DMS53 treated with DMSO at 0.1 percent for 48 hours (cell line): ENCODE measurements at regions not wholly inside any gene's neighbourhood (a gene's known extent, or its start where the extent isn't known, plus 50 kb on each side); places are given as distances from the start of the nearest gene placed in this dataset.

Experiments used
- DNase-seq: peaks from one replicate; lab custom pipeline; 2025; ENCODE audit not compliant: unreplicated experiment; lab: John Stamatoyannopoulos, UW

GRCh38 chr7:136336932-136337331 lies 359.8 kb upstream of the MTPN start:
- DNase-seq, result peak; percentile 63

DNA sequence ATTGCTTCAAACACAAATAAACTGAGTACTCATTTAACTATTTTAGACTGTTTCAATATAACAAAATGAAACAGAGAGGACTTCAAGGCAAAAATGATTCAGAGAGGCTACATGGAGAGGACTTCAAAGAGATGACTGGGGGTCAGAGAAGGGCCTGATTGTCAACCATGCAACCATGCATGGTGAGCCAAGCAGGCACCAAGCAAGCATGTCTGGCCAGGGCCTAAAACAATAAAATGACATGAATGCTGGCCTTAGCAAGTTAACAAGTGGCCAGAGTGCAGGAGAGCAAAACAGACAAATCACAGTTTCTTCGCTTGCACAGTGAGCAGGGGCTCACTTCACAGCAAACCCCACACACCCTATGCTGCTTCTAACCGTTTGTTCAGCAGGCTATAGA lies 356.5 kb upstream of the MTPN start:
- no peak for DNase-seq

DNA sequence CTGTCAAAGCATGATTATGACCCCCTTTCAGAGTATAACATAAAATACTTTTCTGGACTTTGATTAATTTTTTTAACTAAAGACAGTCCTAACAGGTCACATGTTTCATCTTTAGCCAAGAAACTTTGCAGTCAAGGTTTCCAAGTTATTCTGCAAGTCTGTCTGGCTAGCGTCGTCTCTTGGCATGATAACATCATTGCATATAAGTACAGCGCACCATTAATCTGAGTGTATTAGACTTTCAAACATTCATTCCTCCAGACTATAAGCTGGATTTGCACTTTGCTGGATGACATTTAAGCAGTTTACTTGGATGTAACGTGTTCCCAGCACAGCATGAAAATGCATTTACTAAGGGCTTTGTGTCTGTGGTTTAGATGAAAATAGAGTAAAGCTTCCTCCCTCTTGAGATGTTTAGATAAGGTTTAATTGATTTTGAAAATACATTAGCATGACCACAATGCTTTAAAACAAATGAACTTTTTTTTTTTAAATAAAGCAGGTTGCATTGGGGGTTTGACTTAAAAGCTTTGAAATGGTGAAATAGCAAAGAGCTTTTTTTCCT lies 349.0 kb upstream of the MTPN start:
- no peak for DNase-seq

GRCh38 chr7:136325578-136325977 lies 348.4 kb upstream of the MTPN start:
- DNase-seq, result no peak

- no peak for DNase-seq
Measured at GRCh38 chr7:136325027-136325426, 347.9 kb upstream of the MTPN start.

GRCh38 chr7:136324073-136324704 lies 347.0 kb upstream of the MTPN start:
- no peak for DNase-seq

DNA sequence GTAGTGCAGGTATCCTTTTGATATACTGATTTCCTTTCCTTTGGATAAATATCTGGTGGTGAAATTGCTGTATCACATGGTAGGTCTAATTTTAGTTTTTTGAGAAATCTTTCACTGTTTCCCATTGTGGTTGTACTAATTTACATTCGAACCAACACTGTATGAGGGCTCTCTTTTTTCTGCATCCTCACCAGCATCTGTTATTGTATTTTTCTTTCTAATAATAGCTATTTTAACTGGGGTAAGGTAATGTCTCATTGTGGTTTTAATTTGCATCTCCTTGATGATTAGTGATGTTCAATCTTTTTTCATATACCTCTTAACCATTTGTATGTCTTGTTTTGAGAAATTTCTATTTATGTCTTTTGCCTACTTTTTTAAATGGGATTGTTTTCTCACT lies 335.4 kb upstream of the MTPN start:
- no peak for DNase-seq

DNA sequence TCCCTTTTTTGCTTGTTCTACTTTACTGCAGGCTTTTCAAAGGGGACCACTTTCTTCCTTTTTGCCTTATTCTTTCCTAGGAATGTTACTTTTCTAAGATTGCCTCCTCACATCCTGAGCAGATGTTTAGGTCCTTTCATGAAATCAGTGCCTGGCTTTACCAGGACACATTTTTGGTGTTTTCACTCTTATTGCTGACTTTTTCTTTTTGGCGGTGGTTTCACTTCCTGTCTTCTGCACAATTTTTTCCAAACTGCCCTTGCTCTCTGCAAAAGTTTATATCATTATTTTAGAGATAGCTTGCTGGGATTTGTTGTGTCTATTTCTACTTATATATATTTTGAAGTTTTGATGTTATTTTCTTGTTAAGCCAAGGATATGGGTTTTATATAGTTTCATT lies 332.2 kb upstream of the MTPN start:
- DNase-seq, result no peak

DNA sequence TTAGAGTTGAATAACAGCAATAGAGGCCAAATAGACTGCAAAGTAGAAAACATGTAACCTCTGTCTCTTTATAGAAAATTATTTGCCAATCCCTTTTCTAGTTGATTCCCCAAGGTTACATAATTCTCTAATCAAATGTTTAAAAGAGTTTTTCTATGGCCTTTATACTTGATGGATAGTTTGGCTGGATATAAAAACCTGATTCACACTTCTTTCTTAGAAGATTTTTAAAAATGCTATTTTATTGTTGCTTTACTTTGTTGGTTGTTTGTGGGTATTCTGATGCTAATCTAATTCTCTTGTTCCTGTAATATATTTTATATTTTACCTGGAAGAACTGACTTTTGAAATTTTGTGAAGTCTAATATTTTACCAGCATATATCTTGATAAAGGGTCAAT lies 331.1 kb upstream of the MTPN start:
- no peak for DNase-seq

DNA sequence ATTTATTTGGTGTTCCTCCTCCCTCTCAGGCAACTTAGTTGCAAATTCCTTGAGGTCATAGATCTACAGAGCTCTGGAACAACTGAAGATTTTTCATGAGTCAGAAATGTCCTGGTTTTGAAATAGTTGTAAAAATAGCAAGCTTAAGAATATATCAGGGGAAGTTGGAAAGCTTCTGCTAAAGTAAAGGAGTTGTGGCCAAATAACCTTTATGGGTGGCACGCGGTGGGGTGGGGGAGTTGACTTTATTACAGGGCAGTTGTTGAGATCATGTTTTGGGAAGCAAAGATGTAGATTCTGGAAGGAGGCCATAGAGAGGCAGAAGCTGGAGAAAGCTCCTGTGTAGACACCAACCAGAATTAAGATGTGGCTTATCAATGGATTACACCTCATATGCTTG lies 326.0 kb upstream of the MTPN start:
- no peak for DNase-seq

GRCh38 chr7:136302049-136302448 lies 324.9 kb upstream of the MTPN start:
- DNase-seq, result no peak

- peak; percentile 12 for DNase-seq
Measured at GRCh38 chr7:136294977-136295376, 317.8 kb upstream of the MTPN start.

DNA sequence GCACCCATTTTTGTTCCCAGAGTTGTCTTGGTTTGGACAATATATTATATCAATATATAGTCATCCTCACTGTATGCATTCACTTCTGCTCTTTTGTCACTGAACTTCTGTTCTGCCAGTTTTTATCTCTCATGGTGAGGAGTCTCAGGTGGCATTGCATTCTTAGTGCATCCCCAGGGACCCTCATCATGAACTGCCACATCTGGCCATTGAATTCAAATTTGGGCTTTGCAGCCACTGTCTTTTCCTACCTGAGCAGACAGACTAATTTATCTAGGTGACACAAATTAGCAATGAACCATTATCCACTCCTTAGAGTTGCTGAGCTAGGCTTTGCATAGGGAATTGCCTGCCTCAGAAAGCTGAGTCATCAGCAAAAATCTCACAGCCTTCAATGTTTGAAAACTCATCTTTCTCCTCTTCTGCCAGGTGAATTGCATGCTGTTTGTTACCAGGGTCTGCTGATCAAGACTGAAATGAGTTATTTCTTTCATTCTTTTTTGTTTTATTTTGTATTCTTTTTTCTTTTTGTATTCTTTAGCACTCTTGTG lies 316.8 kb upstream of the MTPN start:
- no peak for DNase-seq

- no peak for DNase-seq
Measured at GRCh38 chr7:136293272-136293671, 316.1 kb upstream of the MTPN start.

- DNase-seq, result no peak
Measured at GRCh38 chr7:136292365-136292764, 315.2 kb upstream of the MTPN start.

- no peak for DNase-seq
Measured at GRCh38 chr7:136290351-136290750, 313.2 kb upstream of the MTPN start.

DNA sequence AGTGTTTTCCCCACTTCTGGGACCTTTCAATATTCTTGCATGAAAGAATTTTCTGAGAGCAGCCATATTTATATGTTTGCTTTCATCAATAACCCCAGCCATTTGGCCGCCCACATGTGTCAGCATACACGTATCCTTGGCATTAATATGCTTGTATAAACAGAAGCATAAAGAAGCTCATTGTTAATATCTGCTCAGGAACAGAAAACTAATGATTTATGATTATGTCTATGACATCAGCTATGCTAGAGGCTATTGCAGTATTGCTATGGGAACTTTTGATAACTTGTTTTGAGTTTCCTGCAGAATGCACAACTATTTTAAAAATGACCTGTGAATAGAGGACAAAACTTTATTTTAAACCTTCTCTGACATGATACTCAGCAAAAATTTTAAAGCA lies 300.9 kb upstream of the MTPN start:
- no peak for DNase-seq

- DNase-seq, result no peak
Measured at GRCh38 chr7:136275794-136276193, 298.6 kb upstream of the MTPN start.

DNA sequence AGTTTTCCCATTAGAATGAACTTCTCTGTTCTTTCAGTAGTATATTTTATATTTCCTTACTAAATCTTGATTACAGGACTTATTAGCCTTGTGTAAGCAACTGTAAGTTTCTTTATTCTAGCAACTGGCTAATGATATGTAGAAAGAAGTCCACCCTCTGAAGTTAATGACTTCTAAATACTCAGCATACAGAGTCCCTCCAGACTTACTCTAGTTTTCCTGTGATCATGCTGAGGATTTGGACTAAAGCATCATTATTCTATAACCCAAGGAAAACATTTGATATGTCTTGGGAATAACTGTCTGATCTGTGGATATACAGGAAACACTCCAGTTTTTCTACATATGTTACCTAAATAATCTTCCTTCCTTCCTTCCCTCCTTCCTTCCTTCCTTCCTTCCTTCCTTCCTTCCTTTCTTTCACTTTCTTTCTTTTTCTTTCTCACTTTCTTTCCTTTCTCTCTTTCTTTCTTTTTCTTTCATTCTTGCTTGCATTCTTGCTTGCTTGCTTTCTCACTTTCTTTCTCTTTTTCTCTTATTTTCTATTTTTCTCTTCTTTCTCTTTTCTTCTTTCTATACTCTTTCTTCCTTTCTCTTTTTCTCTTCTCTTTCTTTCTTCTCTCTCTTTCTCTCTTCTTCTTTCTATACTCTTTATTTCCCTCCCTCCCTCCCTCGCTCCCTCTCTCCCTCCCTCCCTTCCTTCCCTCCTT lies 297.6 kb upstream of the MTPN start:
- no peak for DNase-seq

DNA sequence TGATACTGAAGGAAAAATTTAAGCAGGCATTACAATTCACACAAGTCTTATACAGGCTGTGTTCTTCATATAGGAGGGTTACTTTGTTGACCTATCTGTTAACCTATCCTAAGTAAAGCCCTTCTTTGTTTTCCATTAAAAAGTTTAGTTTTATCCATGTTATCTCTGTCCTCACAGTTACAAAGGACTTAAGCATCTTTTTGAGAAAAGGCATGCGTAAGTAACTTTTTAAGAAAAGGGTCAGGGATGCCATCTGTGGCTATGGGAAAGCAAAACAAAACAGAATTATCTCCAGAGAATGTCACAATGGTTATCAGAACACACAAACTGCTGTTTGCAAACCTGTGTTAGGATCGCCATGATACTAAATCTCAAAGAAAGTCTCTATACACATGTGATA lies 295.8 kb upstream of the MTPN start:
- DNase-seq, result no peak

DNA sequence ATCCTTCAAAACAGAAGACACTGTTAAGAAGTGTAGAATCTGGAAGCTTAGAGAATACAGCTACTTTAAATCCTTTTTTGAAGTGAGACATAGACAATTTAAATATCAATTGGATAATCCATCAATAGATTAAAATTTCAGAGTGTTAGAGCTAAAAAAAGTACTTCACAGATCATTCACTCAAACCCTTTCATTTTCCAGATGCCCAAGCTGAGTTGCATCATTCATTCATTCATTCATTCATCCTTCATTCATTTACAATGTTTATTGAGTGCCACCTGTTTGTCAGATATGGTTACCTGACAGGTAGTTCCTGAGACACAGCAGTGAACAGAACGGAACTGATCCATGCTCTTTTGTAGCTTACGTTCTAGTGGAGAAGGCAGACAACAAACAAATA lies 290.7 kb upstream of the MTPN start:
- DNase-seq, result no peak

- DNase-seq, result no peak
Measured at GRCh38 chr7:136266457-136266856, 289.3 kb upstream of the MTPN start.
